Small intestine (tissue), 7 donors: ENCODE measurements at regions not wholly inside any gene's neighbourhood (a gene's known extent, or its start where the extent isn't known, plus 50 kb on each side); places are given as distances from the start of the nearest gene placed in this dataset.
A peak's percentile ranks its signal among the peaks of the same experiment; 100 is the strongest.

Source experiments
- DNase-seq, 2 donors: peaks; one replicate each; pipeline versions ENCODE4 v3.0.0 to v3.0.0-alpha.2; 2013
- FAIRE-seq: peaks from 2 replicates; lab custom pipeline; 2012; peaks lifted over from hg19 to GRCh38; lab: Jason Lieb, UNC
- H3K27ac ChIP-seq, 3 donors: one replicate each; pipeline ENCODE4 v1.5.1; 2013; ENCODE audit warnings: low read length in 2 of 3, mild to moderate bottlenecking in 2 of 3, control low read depth in 1 of 3, inconsistent platforms in 1 of 3, low read depth in 1 of 3, moderate library complexity in 1 of 3
- H3K27me3 ChIP-seq, 3 donors: one replicate each; pipeline ENCODE4 v1.6.1; 2013; ENCODE audit warnings: low read length in 3 of 3, inconsistent platforms in 1 of 3; ENCODE audit not compliant: control insufficient read depth in 3 of 3, insufficient read depth in 3 of 3
- H3K36me3 ChIP-seq, 3 donors: one replicate each; pipeline ENCODE4 v1.6.1; 2013; ENCODE audit warnings: low read length in 3 of 3, inconsistent platforms in 1 of 3, low read depth in 1 of 3, mild to moderate bottlenecking in 1 of 3, moderate library complexity in 1 of 3; ENCODE audit not compliant: control insufficient read depth in 3 of 3, insufficient read depth in 2 of 3
- H3K4me1 ChIP-seq, 3 donors: one replicate each; pipeline ENCODE4 v1.6.1; 2013; ENCODE audit warnings: low read length in 2 of 3, inconsistent platforms in 1 of 3, low read depth in 1 of 3, mild to moderate bottlenecking in 1 of 3, moderate library complexity in 1 of 3; ENCODE audit not compliant: control insufficient read depth in 3 of 3, insufficient read depth in 2 of 3
- H3K4me3 ChIP-seq, 3 donors: one replicate each; pipeline ENCODE4 v1.5.1; 2013; ENCODE audit warnings: low read length in 3 of 3, control low read depth in 1 of 3, inconsistent platforms in 1 of 3, low read depth in 1 of 3, mild to moderate bottlenecking in 1 of 3, moderate library complexity in 1 of 3
- H3K9me3 ChIP-seq, 2 donors: one replicate each; pipeline ENCODE4 v1.6.1; 2013; ENCODE audit warnings: low read depth in 1 of 2, low read length in 1 of 2; ENCODE audit not compliant: control insufficient read depth in 2 of 2, insufficient read depth in 1 of 2
- WGBS, 3 donors: extraction: QIAGEN DNeasy Blood & Tissue Kit; methylation state at CpG; one replicate each; pipeline ENCODE4 v1.1.7; 2013; 5-methylcytosine and 5-hydroxymethylcytosine counted together
- donor health status: healthy with polysubstance abuse.
- donor health status: control.
- donor health status: control.
- donor health status: Bipolar disorder and iron deficiency.
- donor health status: healthy.

GRCh38 chr5:36366883-36367282 lies 65.2 kb upstream of the RANBP3L start:
- Histone ChIP-seq H3K27ac (no peak overlapping the region), H3K36me3 (no peaks in the 10 kb centered on the region), H3K27me3 (no peaks in the 10 kb centered on the region), H3K4me3 (no peak overlapping the region), H3K4me1 (no peaks in the 10 kb centered on the region), H3K9me3 (no peaks in the 10 kb centered on the region)
- FAIRE-seq (no peak), DNase-seq (no peak)
- 64 to 74% (median 66%) methylated on average over 1 of the region's 1 CpG for WGBS, 3 donors

- FAIRE-seq (no peak), DNase-seq (no peak)
- Histone ChIP-seq H3K9me3 (no peaks in the 10 kb centered on the region), H3K36me3 (no peaks in the 10 kb centered on the region), H3K4me3 (no peak overlapping the region), H3K4me1 (no peaks in the 10 kb centered on the region), H3K27ac (no peak overlapping the region), H3K27me3 (no peaks in the 10 kb centered on the region)
- 49 to 62% (median 51%) methylated on average over 2 of the region's 2 CpGs for WGBS, 3 donors
Observed at GRCh38 chr5:36367524-36367923, 65.8 kb upstream of the RANBP3L start.

GRCh38 chr5:36369219-36369690 lies 67.6 kb upstream of the RANBP3L start:
- FAIRE-seq (no peak), DNase-seq (no peak)
- Histone ChIP-seq H3K27me3 (no peaks in the 10 kb centered on the region), H3K4me1 (no peaks in the 10 kb centered on the region), H3K36me3 (no peaks in the 10 kb centered on the region), H3K4me3 (no peak overlapping the region), H3K27ac (no peak overlapping the region), H3K9me3 (no peaks in the 10 kb centered on the region)
- 63 to 81% (median 64%) methylated on average over 1 of the region's 1 CpG for WGBS, 3 donors

GRCh38 chr5:36370073-36370472 lies 68.4 kb upstream of the RANBP3L start:
- no peaks in the 10 kb centered on the region for H3K36me3 ChIP-seq
- H3K9me3 ChIP-seq = no peaks in the 10 kb centered on the region
- H3K27ac ChIP-seq = no peak overlapping the region
- FAIRE-seq (no peak), DNase-seq (no peak)
- no peaks in the 10 kb centered on the region for H3K4me1 ChIP-seq
- 67 to 69% (median 68%) methylated on average over 2 of the region's 2 CpGs for WGBS, 3 donors
- H3K27me3 ChIP-seq = no peaks in the 10 kb centered on the region
- no peak overlapping the region for H3K4me3 ChIP-seq

GRCh38 chr5:36371366-36371765 lies 69.7 kb upstream of the RANBP3L start:
- 64 to 78% (median 64%) methylated on average over 6 of the region's 6 CpGs for WGBS, 3 donors
- H3K4me1 ChIP-seq = no peaks in the 10 kb centered on the region
- no peaks in the 10 kb centered on the region for H3K9me3 ChIP-seq
- no peak for DNase-seq
- FAIRE-seq = no peak
- no peaks in the 10 kb centered on the region for H3K27me3 ChIP-seq
- H3K27ac ChIP-seq = no peak overlapping the region
- H3K4me3 ChIP-seq = no peak overlapping the region
- no peaks in the 10 kb centered on the region for H3K36me3 ChIP-seq

- 72 to 81% (median 80%) methylated on average over 8 of the region's 8 CpGs for WGBS, 3 donors
- no peak for FAIRE-seq
Observed at GRCh38 chr5:36373527-36374086, 71.9 kb upstream of the RANBP3L start.

GRCh38 chr5:36374266-36374862 lies 72.7 kb upstream of the RANBP3L start:
- no peak for DNase-seq
- H3K27me3 ChIP-seq = no peaks in the 10 kb centered on the region
- H3K27ac ChIP-seq = no peak overlapping the region
- H3K4me1 ChIP-seq = no peaks in the 10 kb centered on the region
- H3K36me3 ChIP-seq = no peaks in the 10 kb centered on the region
- no peaks in the 10 kb centered on the region for H3K9me3 ChIP-seq
- 80 to 88% (median 82%) methylated on average over 3 of the region's 3 CpGs for WGBS, 3 donors
- H3K4me3 ChIP-seq = no peak overlapping the region
- FAIRE-seq = no peak

More at GRCh38 chr5:36373527-36374086, 71.9 kb upstream of the RANBP3L start:
- H3K9me3 ChIP-seq = no peaks in the 10 kb centered on the region
- peak; percentile 38 to 41 for DNase-seq
- no peaks in the 10 kb centered on the region for H3K4me1 ChIP-seq
- H3K36me3 ChIP-seq = no peaks in the 10 kb centered on the region
- no peak overlapping the region for H3K27ac ChIP-seq
- no peaks in the 10 kb centered on the region for H3K27me3 ChIP-seq
- no peak overlapping the region for H3K4me3 ChIP-seq

- Histone ChIP-seq H3K27ac (no peak overlapping the region), H3K4me1 (no peaks in the 10 kb centered on the region), H3K27me3 (no peaks in the 10 kb centered on the region), H3K36me3 (no peaks in the 10 kb centered on the region), H3K9me3 (no peaks in the 10 kb centered on the region), H3K4me3 (no peak overlapping the region)
- DNase-seq = no peak
- FAIRE-seq = no peak
- WGBS, 3 donors = 49 to 65% (median 53%) methylated on average over 2 of the region's 2 CpGs
Observed at GRCh38 chr5:36377192-36377591, 75.5 kb upstream of the RANBP3L start.

GRCh38 chr5:36378551-36378950 lies 76.8 kb upstream of the RANBP3L start:
- no peak overlapping the region for H3K4me3 ChIP-seq
- FAIRE-seq (no peak), DNase-seq (no peak)
- 75 to 86% (median 86%) methylated on average over 1 of the region's 1 CpG for WGBS, 3 donors
- H3K4me1 ChIP-seq = no peaks in the 10 kb centered on the region
- H3K9me3 ChIP-seq = no peaks in the 10 kb centered on the region
- H3K36me3 ChIP-seq = no peaks in the 10 kb centered on the region
- H3K27me3 ChIP-seq = no peaks in the 10 kb centered on the region
- H3K27ac ChIP-seq = no peak overlapping the region
